Activated B cell treated with CpG ODN at 0.5 μM for 24 hours (primary cell): ENCODE measurements at regions not wholly inside any gene's neighbourhood (a gene's known extent, or its start where the extent isn't known, plus 50 kb on each side); places are given as distances from the start of the nearest gene placed in this dataset.

Source experiments
- ATAC-seq: fragments of 200-7000 bp; cut with Tn5 transposase; one replicate; pipeline ENCODE4 v1.10.0; 2021; ENCODE audit warnings: low read depth, mild to moderate bottlenecking, moderate library complexity
- CTCF ChIA-PET: fragments of 350-600 bp; sonication (Branson Sonifier 250); formaldehyde crosslinking; loops from one replicate; lab custom pipeline; 2021; ENCODE audit warnings: antibody characterized with exemption; lab: Charles Lee
- POLR2A ChIA-PET: fragments of 350-600 bp; sonication (Branson Sonifier 250); formaldehyde crosslinking; loops from one replicate; lab custom pipeline; 2021; ENCODE audit warnings: antibody characterized with exemption; lab: Charles Lee
- DNase-seq: peaks from one replicate; pipeline ENCODE4 v3.0.0; 2022
- H3K27ac Mint-ChIP-seq: one replicate; pipeline ENCODE4 v1.8.0; 2020; ENCODE audit warnings: mixed read lengths
- H3K27me3 Mint-ChIP-seq: one replicate; pipeline ENCODE4 v1.8.0; 2021; ENCODE audit warnings: mixed read lengths
- H3K36me3 Mint-ChIP-seq: one replicate; pipeline ENCODE4 v1.8.0; 2021; ENCODE audit warnings: low read depth, mixed read lengths
- H3K4me1 Mint-ChIP-seq: one replicate; pipeline ENCODE4 v1.8.0; 2021; ENCODE audit warnings: mixed read lengths
- H3K4me3 Mint-ChIP-seq: one replicate; pipeline ENCODE4 v1.8.0; 2020; ENCODE audit warnings: mild to moderate bottlenecking, mixed read lengths
- H3K9me3 Mint-ChIP-seq: one replicate; pipeline ENCODE4 v1.8.0; 2020; ENCODE audit warnings: mixed read lengths
- intact Hi-C: fragments of 100-400 bp; cut with micrococcal nuclease; formaldehyde crosslinking; loops from one replicate; pipeline ENCODE4 v1.15.1; 2024
- TF ChIP-seq, protein P1 (sequence below): fragments of 200-600 bp; IDR thresholded peaks from one replicate; pipeline ENCODE4 v1.8.0; 2022; ENCODE audit warnings: antibody characterized with exemption, mild to moderate bottlenecking

DNA sequence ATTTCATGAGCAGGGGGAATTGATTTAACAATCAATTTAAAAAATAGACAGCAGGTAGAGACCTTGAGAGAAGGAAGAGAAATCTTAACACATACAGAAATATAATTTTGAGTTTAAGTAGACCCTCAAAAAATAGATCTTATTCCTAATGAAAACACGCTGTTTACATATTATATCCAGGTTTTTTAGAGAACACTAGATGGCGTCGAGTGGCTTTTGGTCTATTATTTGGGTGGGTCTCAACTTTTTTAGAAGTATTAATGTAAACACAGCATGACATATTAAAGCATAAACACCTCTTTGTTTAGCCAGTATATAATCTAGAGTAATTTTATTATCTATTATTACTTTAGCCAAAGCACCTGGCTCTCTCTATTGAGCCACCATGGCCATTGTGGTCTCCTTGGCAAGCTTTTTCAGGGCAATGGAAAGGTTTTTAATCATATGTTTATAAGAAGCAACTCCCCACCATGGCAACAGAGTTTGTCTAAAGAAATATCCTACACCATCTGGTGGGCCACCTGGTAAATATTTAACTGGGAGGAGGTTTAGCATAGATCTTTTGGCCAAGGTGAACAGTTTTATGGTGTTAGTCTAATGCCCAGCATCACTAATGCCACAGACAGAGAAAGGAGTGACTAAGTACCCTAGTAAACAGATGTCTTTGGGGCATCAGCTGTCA lies 59.7 kb upstream of the PRSS1 start:
- H3K36me3 Mint-ChIP-seq, result no peaks in the 10 kb centered on the region
- H3K27me3 Mint-ChIP-seq, result no peaks in the 10 kb centered on the region
- ATAC-seq, result no peak
- DNase-seq, result no peak
- no peaks in the 10 kb centered on the region for H3K9me3 Mint-ChIP-seq
- ChIA-PET POLR2A (interaction anchor here (0.6 kb wide), 1 partner anchor 120 kb away, joined by 3 read pairs; no protein-coding TSS in a partner anchor), CTCF (interaction anchor here (1.0 kb wide), 2 partner anchors 22 to 94 kb away, joined by 3 read pairs; no protein-coding TSS in a partner anchor)
- H3K27ac Mint-ChIP-seq, result no peak overlapping the region
- no peak overlapping the region for H3K4me3 Mint-ChIP-seq
- intact Hi-C loops, result loop anchor here (1.0 to 5.0 kb wide), 2 partner anchors 42 to 94 kb away; no protein-coding TSS in a partner anchor
- peaks cover 8% of the 10 kb centered on the region for H3K4me1 Mint-ChIP-seq
- TF ChIP-seq, protein P1, sequence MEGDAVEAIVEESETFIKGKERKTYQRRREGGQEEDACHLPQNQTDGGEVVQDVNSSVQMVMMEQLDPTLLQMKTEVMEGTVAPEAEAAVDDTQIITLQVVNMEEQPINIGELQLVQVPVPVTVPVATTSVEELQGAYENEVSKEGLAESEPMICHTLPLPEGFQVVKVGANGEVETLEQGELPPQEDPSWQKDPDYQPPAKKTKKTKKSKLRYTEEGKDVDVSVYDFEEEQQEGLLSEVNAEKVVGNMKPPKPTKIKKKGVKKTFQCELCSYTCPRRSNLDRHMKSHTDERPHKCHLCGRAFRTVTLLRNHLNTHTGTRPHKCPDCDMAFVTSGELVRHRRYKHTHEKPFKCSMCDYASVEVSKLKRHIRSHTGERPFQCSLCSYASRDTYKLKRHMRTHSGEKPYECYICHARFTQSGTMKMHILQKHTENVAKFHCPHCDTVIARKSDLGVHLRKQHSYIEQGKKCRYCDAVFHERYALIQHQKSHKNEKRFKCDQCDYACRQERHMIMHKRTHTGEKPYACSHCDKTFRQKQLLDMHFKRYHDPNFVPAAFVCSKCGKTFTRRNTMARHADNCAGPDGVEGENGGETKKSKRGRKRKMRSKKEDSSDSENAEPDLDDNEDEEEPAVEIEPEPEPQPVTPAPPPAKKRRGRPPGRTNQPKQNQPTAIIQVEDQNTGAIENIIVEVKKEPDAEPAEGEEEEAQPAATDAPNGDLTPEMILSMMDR, result no peak

GRCh38 chr7:142685877-142686508 lies 63.3 kb upstream of the PRSS1 start:
- CTCF ChIA-PET, result no interaction called here
- ATAC-seq (no peak), DNase-seq (no peak)
- Mint-ChIP-seq H3K27me3 (peaks cover 9% of the 10 kb centered on the region), H3K4me3 (no peak overlapping the region), H3K4me1 (peaks cover 11% of the 10 kb centered on the region), H3K9me3 (no peaks in the 10 kb centered on the region), H3K36me3 (no peaks in the 10 kb centered on the region), H3K27ac (no peak overlapping the region)
- intact Hi-C loops, result loop anchor here (5.0 kb wide), 1 partner anchor 39 kb away; no protein-coding TSS in a partner anchor
- TF ChIP-seq, protein P1, result no peak
- POLR2A ChIA-PET, result no interaction called here

DNA sequence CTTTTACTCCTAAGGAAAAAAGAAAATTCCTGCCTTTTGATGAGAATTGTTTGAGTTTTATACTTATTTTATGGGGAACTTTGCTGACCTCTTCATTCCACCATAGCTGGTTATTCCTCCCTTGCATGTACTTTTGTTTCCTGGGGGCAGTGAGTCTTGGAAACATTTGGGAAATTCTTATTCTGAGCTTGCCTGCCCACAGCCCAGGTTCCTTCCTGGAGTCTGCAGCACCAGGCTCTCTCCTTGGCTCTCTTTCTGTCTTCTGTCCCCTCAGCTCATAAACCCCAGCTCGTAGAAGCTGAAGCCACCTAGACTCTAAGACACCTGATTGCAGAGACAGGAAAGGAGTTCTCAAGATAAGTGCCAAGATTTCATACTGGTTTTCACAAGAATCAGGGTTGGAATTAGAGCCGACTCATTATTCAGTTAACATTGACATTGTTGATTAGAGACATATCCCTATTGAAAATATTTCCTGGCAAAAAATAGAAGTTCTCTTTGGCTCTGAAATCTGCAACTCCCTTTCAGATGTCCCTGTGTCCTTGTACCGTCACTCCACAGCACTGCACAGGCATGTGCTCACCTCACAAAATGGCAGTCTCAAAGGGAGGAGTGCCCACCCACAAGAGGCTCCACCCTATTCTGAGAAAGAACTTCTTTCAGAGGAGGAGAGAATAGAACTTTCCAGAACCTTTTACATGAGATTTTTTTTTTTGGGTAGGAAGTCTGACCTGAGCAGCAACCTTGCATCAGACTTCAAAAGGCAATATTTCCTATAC lies 67.8 kb upstream of the PRSS1 start:
- Mint-ChIP-seq H3K27ac (no peak overlapping the region), H3K4me1 (peaks cover 6% of the 10 kb centered on the region), H3K4me3 (no peak overlapping the region), H3K27me3 (peaks cover 13% of the 10 kb centered on the region), H3K36me3 (peaks cover 2% of the 10 kb centered on the region), H3K9me3 (peaks cover 10% of the 10 kb centered on the region)
- no peak for ATAC-seq
- TF ChIP-seq, protein P1, result no peak
- ChIA-PET POLR2A (no interaction called here), CTCF (interaction anchor here (0.7 to 1.2 kb wide), 4 partner anchors 102 to 133 kb away, joined by 3 read pairs; no protein-coding TSS in a partner anchor)
- no peak for DNase-seq
- intact Hi-C loops, result no loop called here

- ATAC-seq, result no peak
These were observed 77.8 kb upstream of the PRSS1 start for GRCh38 chr7:142671506-142671905.

More at GRCh38 chr7:142671506-142671905, 77.8 kb upstream of the PRSS1 start:
- H3K4me1 Mint-ChIP-seq, result peaks cover 30% of the 10 kb centered on the region
- no peak overlapping the region for H3K4me3 Mint-ChIP-seq
- ChIA-PET POLR2A (interaction anchor here (1.4 kb wide), 1 partner anchor 112 kb away, joined by 10 read pairs; no protein-coding TSS in a partner anchor), CTCF (interaction anchor here (1.6 to 3.3 kb wide), 3 partner anchors 111 to 164 kb away, joined by 6 to 14 read pairs (median 10); no protein-coding TSS in a partner anchor)
- H3K27ac Mint-ChIP-seq, result peak overlapping the region; percentile 59
- H3K36me3 Mint-ChIP-seq, result no peaks in the 10 kb centered on the region
- intact Hi-C loops, result no loop called here
- TF ChIP-seq, protein P1, result no peak
- H3K27me3 Mint-ChIP-seq, result no peaks in the 10 kb centered on the region
- DNase-seq, result no peak
- H3K9me3 Mint-ChIP-seq, result no peaks in the 10 kb centered on the region
